K562 (cell line): ENCODE measurements at regions not wholly inside any gene's neighbourhood (a gene's known extent, or its start where the extent isn't known, plus 50 kb on each side); places are given as distances from the start of the nearest gene placed in this dataset.
A peak's percentile ranks its signal among the peaks of the same experiment; 100 is the strongest.

Experiments used
- BRD4 ChIP-seq: fragments of 200-600 bp; sonication (generic); IDR thresholded peaks from 2 replicates; pipeline ENCODE4 v1.6.1; 2017; ENCODE audit warnings: inconsistent platforms
- CTBP1 ChIP-seq: fragments of 450-650 bp; IDR thresholded peaks from 2 replicates; pipeline ENCODE4 v1.6.1; 2016; ENCODE audit warnings: borderline replicate concordance
- EGR1 ChIP-seq: fragments of 450-650 bp; conservative IDR thresholded peaks from 2 replicates; pipeline ENCODE4 v1.6.1; 2017; ENCODE audit warnings: mild to moderate bottlenecking
- EP400 ChIP-seq: fragments of 450-650 bp; IDR thresholded peaks from 2 replicates; pipeline ENCODE4 v1.6.1; 2017; ENCODE audit warnings: antibody characterized with exemption, mild to moderate bottlenecking, moderate library complexity
- FOXM1 ChIP-seq, 2 experiments: fragments of 450-650 bp in 1 of 2; sonication (generic) in 1 of 2; formaldehyde crosslinking in 1 of 2; IDR thresholded peaks; 2 replicates each; pipeline versions ENCODE4 v1.6.1 to v1.9.0; 2017 to 2022; ENCODE audit warnings: low read depth in 2 of 2, mild to moderate bottlenecking in 2 of 2, missing genetic modification reagents in 1 of 2, moderate library complexity in 1 of 2
- KDM1A ChIP-seq, 2 experiments: fragments of 450-650 bp; IDR thresholded peaks; 2 replicates each; pipeline ENCODE4 v1.6.1; 2016; ENCODE audit warnings: mild to moderate bottlenecking in 2 of 2
- MED1 ChIP-seq: sonication (generic); formaldehyde crosslinking; IDR thresholded peaks from 2 replicates; pipeline ENCODE4 v1.8.1; 2023; ENCODE audit warnings: missing genetic modification reagents, borderline replicate concordance
- NR4A1 ChIP-seq, 2 experiments: fragments of 250-450 bp in 1 of 2; fragments of 450-650 bp in 1 of 2; sonication (Bioruptor Pico) in 1 of 2; IDR thresholded peaks; 2 replicates each; pipeline versions ENCODE4 v1.4.0 to v1.6.1; 2016 to 2020; ENCODE audit warnings: mild to moderate bottlenecking in 2 of 2, missing compliant biosample characterization in 1 of 2, missing genetic modification characterization in 1 of 2, moderate library complexity in 1 of 2
- PCBP1 ChIP-seq: fragments of 200-400 bp; formaldehyde crosslinking; IDR thresholded peaks from 2 replicates; pipeline ENCODE4 v1.6.1; 2018; ENCODE audit warnings: mild to moderate bottlenecking, low read depth, low read length; ENCODE audit not compliant: poor library complexity, severe bottlenecking
- POLR2G ChIP-seq: fragments of 200-400 bp; formaldehyde crosslinking; IDR thresholded peaks from 2 replicates; pipeline ENCODE4 v1.6.1; 2017; ENCODE audit warnings: low read depth, mild to moderate bottlenecking, antibody characterized with exemption, low read length, moderate library complexity
- POLR3A ChIP-seq: IDR thresholded peaks from 2 replicates; pipeline ENCODE4 v1.6.1; 2011; ENCODE audit warnings: borderline replicate concordance, mild to moderate bottlenecking, moderate library complexity; ENCODE audit not compliant: insufficient read length, insufficient read depth; ENCODE audit errors: extremely low read depth
- POLR3G ChIP-seq: IDR thresholded peaks from 2 replicates; pipeline ENCODE4 v1.6.1; 2011; ENCODE audit not compliant: insufficient read length, insufficient replicate concordance; ENCODE audit errors: extremely low read depth
- RBFOX2 ChIP-seq: fragments of 200-400 bp; formaldehyde crosslinking; IDR thresholded peaks from 2 replicates; pipeline ENCODE4 v1.6.1; 2017; ENCODE audit warnings: low read depth, mild to moderate bottlenecking, low read length, moderate library complexity
- RUNX1 ChIP-seq: sonication (generic); IDR thresholded peaks from 2 replicates; pipeline ENCODE4 v1.6.1; 2016; ENCODE audit warnings: antibody characterized with exemption, low read depth
- TBL1XR1 ChIP-seq, 2 experiments: IDR thresholded peaks; 2 replicates each; pipeline ENCODE4 v1.6.1; 2012; ENCODE audit warnings: improper control_type of control experiment in 2 of 2, low read length in 2 of 2, mild to moderate bottlenecking in 1 of 2
- XRCC3 ChIP-seq: fragments of 450-650 bp; IDR thresholded peaks from 2 replicates; pipeline ENCODE4 v1.6.1; 2017; ENCODE audit warnings: mild to moderate bottlenecking, moderate library complexity
- XRCC4 ChIP-seq: IDR thresholded peaks from one replicate; pipeline ENCODE4 v1.6.1; 2011; ENCODE audit not compliant: insufficient read depth, insufficient read length; ENCODE audit errors: extremely low read depth
- ZNF274 ChIP-seq: IDR thresholded peaks from 2 replicates; pipeline ENCODE4 v1.6.1; 2011; ENCODE audit warnings: low read depth, mild to moderate bottlenecking, low read length, moderate library complexity, borderline replicate concordance
- TF ChIP-seq, protein P1 (sequence below): sonication (generic); formaldehyde crosslinking; IDR thresholded peaks from 2 replicates; pipeline ENCODE4 v1.8.1; 2022; ENCODE audit warnings: missing genetic modification reagents

DNA sequence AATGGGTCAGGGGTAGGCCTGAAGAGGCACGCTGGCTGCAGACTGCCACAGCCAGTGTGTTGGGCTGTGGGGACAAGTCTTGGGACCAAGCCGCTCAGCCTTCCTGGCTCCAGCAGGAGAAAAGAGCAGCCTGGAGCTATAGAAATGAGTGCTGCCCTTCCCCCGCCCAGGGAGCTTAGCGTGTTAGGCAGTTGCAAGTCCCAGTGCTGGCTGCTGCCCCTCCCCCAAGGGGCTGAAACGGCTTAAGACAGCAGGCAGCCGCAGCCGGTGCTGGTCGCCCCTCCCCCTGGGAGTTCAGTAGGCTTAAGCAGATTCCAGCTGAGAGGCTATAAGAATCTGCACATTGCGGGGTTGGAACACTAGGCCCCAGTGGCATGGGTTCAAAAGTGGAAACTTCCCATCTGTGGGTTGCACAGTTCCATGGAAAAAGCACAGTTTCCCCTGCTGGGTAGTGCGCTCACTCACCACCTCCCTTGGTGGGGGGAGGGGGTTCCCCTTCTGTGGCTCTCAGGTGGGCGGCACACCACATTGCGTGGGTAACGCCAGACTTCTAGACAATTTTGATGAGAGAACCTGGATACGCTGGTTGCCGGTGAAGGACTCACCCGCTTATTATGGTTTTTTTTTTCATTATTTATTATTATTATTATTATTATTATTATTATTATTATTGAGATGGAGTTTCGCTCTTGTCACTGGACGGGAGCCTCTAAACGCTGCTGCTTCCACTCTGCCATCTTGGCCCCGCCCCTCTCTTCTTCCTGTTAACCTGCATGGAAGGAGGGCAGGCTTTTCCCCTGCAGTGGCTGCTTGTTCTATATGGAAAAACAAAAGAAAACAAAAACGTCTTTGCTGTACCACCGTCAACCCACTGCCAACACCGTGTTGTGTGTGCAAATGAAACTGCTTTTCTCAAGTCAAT lies 151.1 kb downstream of the CXCL12 start (continued):
- TF ChIP-seq RBFOX2 (peak; percentile 50), PCBP1 (no peak), NR4A1 (CRISPR knock-in tag; IDR thresholded peaks at IDR 0.05) (no peak), NR4A1 (tag; IDR thresholded peaks at IDR 0.05) (no peak), XRCC4 (no peak), POLR3G (no peak), FOXM1 (IDR thresholded peaks at IDR 0.05; ENCODE audit: low read depth) (no peak), FOXM1 (CRISPR knock-in tag; IDR thresholded peaks at IDR 0.05; ENCODE audit: low read depth) (no peak), POLR3A (no peak), CTBP1 (0 out of 2 replicates have a peak, but pooled peaks have one; percentile 19), TBL1XR1 (IDR thresholded peaks at IDR 0.05; ENCODE audit: low read length in 2 of 2) (0 out of 4 replicates have a peak, but pooled peaks of 1 of the 2 experiments have one; percentile 17), BRD4 (0 out of 2 replicates have a peak, but pooled peaks have one; percentile 70), MED1 (CRISPR knock-in tag) (no peak), ZNF274 (no peak), XRCC3 (no peak), POLR2G (0 out of 2 replicates have a peak, but pooled peaks have one; percentile 16), EP400 (0 out of 2 replicates have a peak, but pooled peaks have one; percentile 12), EGR1 (peak; percentile 20; the same call in 1 of the 2 replicates), KDM1A (IDR thresholded peaks at IDR 0.05) (no peak), RUNX1 (no peak)
- TF ChIP-seq, protein P1, sequence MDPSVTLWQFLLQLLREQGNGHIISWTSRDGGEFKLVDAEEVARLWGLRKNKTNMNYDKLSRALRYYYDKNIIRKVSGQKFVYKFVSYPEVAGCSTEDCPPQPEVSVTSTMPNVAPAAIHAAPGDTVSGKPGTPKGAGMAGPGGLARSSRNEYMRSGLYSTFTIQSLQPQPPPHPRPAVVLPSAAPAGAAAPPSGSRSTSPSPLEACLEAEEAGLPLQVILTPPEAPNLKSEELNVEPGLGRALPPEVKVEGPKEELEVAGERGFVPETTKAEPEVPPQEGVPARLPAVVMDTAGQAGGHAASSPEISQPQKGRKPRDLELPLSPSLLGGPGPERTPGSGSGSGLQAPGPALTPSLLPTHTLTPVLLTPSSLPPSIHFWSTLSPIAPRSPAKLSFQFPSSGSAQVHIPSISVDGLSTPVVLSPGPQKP (CRISPR knock-in tag), result no peak
